ENCODE measurements at regions not wholly inside any gene's neighbourhood (a gene's known extent, or its start where the extent isn't known, plus 50 kb on each side); places are given as distances from the start of the nearest gene placed in this dataset.
"Not testable (repeated sequence)": the region's sequence is repeated elsewhere in the genome, so short reads cannot be mapped to it uniquely, and the experiment has no call there.

- DNase-seq: no peak
Measured at GRCh38 chrX:40893251-40893910, 158.0 kb upstream of the MED14 start.

GRCh38 chrX:40895246-40895645 lies 159.9 kb upstream of the MED14 start:
- no peak for DNase-seq

DNA sequence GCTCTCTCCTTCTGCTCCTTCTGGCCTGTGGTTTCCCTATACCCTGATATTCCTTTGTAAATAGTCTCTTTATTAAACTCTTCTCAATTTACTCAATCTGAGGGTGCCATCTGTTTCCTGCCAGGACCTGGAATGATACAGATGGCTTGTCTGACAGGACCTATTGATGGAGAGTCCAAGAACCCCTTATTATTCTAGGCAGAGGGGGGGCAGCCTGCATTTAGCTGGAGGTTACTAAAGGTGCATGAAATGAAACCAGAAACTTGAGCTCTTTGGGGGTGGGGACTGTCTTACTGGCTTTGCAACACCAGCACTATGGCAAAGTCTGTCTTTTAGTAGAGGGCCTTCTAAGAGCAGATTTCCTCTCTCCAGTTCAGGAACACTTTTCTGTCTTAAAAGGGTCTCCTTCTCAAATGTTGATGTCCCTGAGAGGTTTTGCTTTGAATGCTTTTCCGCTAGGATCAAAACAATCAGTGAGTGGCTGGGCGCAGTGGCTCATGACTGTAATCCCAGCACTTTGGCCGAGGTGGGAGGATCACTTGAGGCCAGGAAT lies 162.5 kb upstream of the MED14 start:
- no peak for DNase-seq

GRCh38 chrX:40904739-40905138 lies 169.4 kb upstream of the MED14 start:
- DNase-seq: not testable (repeated sequence)

GRCh38 chrX:40908026-40908425 lies 172.7 kb upstream of the MED14 start:
- no peak for DNase-seq

- DNase-seq: peak; percentile 57
Measured at GRCh38 chrX:40908857-40909475, 173.6 kb upstream of the MED14 start.

- DNase-seq: no peak
Measured at GRCh38 chrX:40912166-40912565, 173.1 kb upstream of the USP9X start.

GRCh38 chrX:40912576-40912975 lies 172.7 kb upstream of the USP9X start:
- DNase-seq: no peak

DNA sequence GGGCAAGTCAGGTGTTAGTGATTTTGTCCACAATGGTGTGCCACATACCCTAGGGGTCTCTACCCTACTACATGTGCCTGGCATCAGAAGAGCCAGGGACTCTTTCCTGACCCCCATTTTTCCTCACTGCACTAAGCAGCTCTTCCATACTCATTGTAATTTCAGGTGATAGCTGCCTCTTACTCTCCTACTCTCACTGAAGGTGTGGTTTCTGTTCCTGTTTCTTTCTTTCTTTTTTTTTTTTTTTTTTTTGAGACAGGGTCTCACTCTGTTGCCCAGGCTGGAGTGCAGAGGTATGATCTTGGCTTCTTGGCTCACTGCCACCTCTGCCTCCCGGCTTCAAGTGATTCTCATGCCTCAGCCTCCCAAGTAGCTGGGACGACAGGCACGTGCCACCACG lies 164.9 kb upstream of the USP9X start:
- DNase-seq: no peak

DNA sequence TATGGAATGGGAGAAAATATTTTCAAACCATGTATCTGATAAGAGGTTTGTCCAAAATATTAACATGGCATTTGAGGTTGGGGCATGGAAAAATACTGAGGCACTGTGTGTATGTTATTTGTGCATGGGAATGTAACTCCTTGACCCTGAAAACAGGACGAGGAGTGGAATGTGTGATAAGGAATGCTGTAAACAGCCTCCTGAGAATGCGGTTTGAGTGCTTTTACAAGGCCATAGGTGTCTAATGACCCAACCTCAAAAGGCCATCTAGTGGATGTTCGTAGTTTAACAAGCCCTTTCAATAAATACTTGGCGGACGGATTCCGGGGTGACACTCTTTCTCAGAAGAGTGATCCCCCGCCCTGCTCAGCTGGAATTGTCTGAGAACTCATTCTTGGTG lies 162.9 kb upstream of the USP9X start:
- DNase-seq: peak; percentile 15

DNA sequence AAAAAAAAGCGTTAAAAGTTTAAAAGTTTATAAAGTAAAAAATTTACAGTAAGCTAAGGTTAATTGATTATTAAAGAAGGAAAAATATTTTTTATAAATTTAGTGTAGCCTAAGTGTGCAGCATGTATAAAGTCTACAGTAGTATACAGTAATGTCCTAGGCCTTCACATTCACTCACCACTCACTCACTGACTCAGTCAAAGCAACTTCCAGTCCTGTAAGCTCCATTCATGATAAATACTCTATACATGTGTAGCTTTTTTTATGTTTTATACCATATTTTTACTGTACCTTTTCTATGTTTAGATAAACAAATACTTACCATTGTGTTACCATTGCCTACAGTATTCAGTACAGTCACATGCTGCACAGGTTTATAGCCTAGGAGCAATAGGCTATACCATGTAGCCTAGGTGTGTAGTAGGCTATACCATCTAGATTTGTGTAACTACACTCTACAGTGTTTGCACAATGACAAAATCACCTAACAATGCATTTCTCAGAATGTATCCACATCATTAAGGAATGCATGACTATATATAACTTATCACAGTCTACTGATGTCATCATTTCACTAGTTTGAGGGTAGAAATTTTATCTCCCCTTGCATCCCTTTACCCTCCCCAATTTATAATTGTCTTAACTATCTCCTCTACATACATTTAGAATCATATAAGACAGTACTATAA lies 158.4 kb upstream of the USP9X start:
- DNase-seq: not testable (repeated sequence)

GRCh38 chrX:40928076-40928475 lies 157.2 kb upstream of the USP9X start:
- no peak for DNase-seq

GRCh38 chrX:40931921-40932320 lies 153.3 kb upstream of the USP9X start:
- no peak for DNase-seq

- no peak for DNase-seq
Measured at GRCh38 chrX:40933132-40933705, 152.0 kb upstream of the USP9X start.

GRCh38 chrX:40933706-40934425 lies 151.4 kb upstream of the USP9X start:
- DNase-seq: no peak

GRCh38 chrX:40936827-40937226 lies 148.4 kb upstream of the USP9X start:
- no peak for DNase-seq

DNA sequence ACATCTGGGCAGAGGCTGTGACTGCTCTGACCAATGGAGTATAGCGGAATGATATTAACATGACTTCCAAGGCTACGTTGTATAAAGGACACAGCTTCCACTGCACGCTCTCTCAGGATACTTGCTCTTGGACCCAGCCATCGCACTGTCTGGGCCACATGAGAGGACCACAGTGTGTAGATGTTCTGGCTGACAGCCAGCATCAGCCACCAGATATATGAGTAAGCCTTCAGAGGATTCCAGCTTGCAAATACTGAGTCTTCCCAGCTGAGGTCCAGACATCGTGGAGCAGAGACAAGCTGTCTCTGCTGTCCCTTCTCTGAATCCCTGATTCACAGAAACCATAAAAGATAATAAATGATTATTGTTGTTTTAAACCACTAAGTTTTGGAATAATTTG lies 146.8 kb upstream of the USP9X start:
- DNase-seq: no peak

GRCh38 chrX:40943093-40943641 lies 142.1 kb upstream of the USP9X start:
- no peak for DNase-seq

GRCh38 chrX:40945361-40945713 lies 139.9 kb upstream of the USP9X start:
- peak; percentile 49 for DNase-seq

DNA sequence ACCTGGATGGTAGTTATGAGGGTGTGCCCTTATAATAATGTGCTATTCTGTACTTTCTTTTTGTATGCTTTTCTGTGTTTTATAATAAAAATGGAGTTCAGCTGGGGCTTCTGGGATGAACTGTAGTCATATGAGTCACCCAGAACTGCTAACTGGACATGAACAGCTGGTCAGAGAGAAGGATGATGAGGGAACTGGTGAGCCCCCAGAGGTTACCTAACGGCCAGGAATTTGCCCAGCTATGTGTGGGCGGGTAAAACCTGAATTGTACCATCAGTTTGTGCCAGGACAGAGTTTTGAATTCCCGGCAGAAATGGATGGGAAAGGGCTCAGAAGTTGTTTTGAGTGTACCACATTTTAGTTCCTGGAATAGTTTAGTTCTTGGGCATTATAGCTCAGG lies 138.0 kb upstream of the USP9X start:
- no peak for DNase-seq

DNA sequence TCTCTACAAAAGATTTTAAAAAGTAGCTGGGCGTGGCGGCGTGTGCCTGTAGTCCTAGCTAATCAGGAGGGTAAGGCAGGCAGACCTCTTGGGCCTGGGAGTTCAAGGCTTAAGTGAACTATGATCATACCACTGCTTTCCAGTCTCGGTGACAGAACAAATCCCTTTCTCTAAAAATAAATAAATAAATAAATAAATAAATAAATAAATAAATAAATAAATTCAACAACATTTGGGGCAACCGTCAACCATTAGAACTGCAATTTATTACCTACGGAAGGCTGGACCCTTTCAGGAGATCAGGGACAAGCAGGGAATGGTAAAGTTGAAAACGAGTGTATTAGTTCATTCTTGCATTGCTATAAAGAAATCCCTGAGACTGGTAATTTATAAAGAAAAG lies 136.2 kb upstream of the USP9X start:
- no peak for DNase-seq

DNA sequence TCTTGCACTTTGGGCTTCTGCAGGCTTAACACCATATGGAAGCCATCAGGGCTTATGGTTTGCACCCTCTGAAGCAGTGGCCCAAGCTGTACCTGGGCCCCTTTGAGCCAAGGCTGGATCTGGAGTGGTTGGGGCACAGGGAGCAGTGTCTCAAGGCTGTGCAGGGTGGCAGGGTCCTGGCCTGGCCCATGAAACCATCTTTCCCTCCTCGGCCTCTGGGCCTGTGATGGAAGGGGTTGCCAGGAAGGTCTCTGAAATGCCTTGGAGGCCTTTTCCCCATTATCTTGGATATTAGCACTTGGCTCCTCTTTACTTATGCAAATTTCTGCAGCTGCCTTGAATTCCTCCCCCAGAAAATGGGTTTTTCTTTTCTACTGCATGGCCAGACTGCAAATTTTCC lies 134.7 kb upstream of the USP9X start:
- DNase-seq: no peak

DNA sequence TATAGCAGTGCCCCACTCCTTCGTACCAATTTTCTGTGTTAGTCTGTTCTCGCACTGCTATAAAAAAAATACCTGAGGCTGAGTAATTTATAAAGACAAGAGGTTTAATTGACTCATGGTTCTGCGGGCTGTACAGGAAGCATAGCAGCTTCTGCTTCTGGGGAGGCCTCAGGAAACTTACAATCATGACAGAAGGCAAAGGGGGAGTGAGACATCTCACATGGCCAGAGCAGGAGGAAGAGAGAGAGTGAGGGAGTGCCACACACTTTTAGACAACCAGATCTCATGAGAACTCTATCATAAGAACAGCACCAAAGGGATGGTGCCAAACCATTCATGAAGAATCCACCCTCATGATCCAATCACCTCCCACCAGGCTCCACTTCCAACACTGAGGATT lies 133.8 kb upstream of the USP9X start:
- DNase-seq: not testable (repeated sequence)
